OCI-LY7 (cell line): ENCODE measurements at regions not wholly inside any gene's neighbourhood (a gene's known extent, or its start where the extent isn't known, plus 50 kb on each side); places are given as distances from the start of the nearest gene placed in this dataset.

Source experiments
- BruUV-seq: library from RNA; stranded (reverse); fragments of 400-500 nt; replicated peaks from 2 replicates; lab custom pipeline; 2021; lab: Mats Ljungman, UMichigan
- CTCF ChIA-PET: fragments of 300-600 bp; sonication (Branson Sonifier 250); formaldehyde crosslinking; loops from one replicate; lab custom pipeline; 2022; ENCODE audit warnings: antibody characterized with exemption; ENCODE audit not compliant: unreplicated experiment; lab: Charles Lee
- POLR2A ChIA-PET: fragments of 300-600 bp; sonication (Branson Sonifier 250); formaldehyde crosslinking; loops from one replicate; lab custom pipeline; 2022; ENCODE audit warnings: antibody characterized with exemption; lab: Charles Lee
- DNase-seq: peaks from one replicate; pipeline ENCODE4 v3.0.0-alpha.2; 2015; ENCODE audit warnings: low spot score
- H2AFZ ChIP-seq: fragments of 200-600 bp; sonication (generic), shearing (Covaris generic); 2 replicates; pipeline ENCODE4 v1.6.1; 2014; ENCODE audit warnings: mild to moderate bottlenecking, antibody characterized with exemption, low read length, moderate library complexity
- H3K27ac ChIP-seq: fragments of 200-600 bp; sonication (generic); 2 replicates; pipeline ENCODE4 v1.5.1; 2014; ENCODE audit warnings: mixed run types, low read depth, mild to moderate bottlenecking, moderate library complexity, low read length, inconsistent platforms; ENCODE audit not compliant: poor library complexity, severe bottlenecking
- H3K36me3 ChIP-seq: fragments of 200-600 bp; sonication (generic); 2 replicates; pipeline ENCODE4 v1.6.1; 2014; ENCODE audit warnings: mild to moderate bottlenecking, antibody characterized with exemption, low read length, moderate library complexity, mixed read lengths; ENCODE audit not compliant: insufficient read depth
- H3K4me1 ChIP-seq: fragments of 200-600 bp; sonication (generic); 2 replicates; pipeline ENCODE4 v1.5.1; 2014; ENCODE audit warnings: mild to moderate bottlenecking, low read length; ENCODE audit not compliant: insufficient read depth, poor library complexity, severe bottlenecking
- H3K4me2 ChIP-seq: fragments of 200-600 bp; sonication (generic); 2 replicates; pipeline ENCODE4 v1.6.1; 2014; ENCODE audit warnings: mild to moderate bottlenecking, low read length
- H3K4me3 ChIP-seq: fragments of 200-600 bp; sonication (generic); 2 replicates; pipeline ENCODE4 v1.5.1; 2014; ENCODE audit warnings: mild to moderate bottlenecking, low read depth, low read length; ENCODE audit not compliant: poor library complexity, severe bottlenecking
- H3K79me2 ChIP-seq: fragments of 200-600 bp; sonication (generic); 2 replicates; pipeline ENCODE4 v1.6.1; 2016; ENCODE audit warnings: low read depth, mild to moderate bottlenecking, low read length, moderate library complexity, mixed read lengths; ENCODE audit not compliant: insufficient read depth
- H3K9me2 ChIP-seq: fragments of 200-600 bp; sonication (generic); 2 replicates; pipeline ENCODE4 v1.6.1; 2016; ENCODE audit warnings: mild to moderate bottlenecking, low read length, mixed read lengths; ENCODE audit not compliant: insufficient read depth
- H3K9me3 ChIP-seq: fragments of 200-600 bp; sonication (generic); 2 replicates; pipeline ENCODE4 v1.6.1; 2014; ENCODE audit warnings: mild to moderate bottlenecking, mixed run types, low read length, mixed read lengths
- H4K20me1 ChIP-seq: fragments of 200-600 bp; sonication (generic); 2 replicates; pipeline ENCODE4 v1.6.1; 2014; ENCODE audit warnings: mild to moderate bottlenecking, antibody characterized with exemption, low read length, moderate library complexity, mixed read lengths; ENCODE audit not compliant: insufficient read depth
- CTCF ChIP-seq: fragments of 200-600 bp; sonication (generic); conservative IDR thresholded peaks from 2 replicates; pipeline ENCODE4 v1.5.1; 2014; ENCODE audit warnings: mild to moderate bottlenecking, antibody characterized with exemption, low read length, moderate library complexity, mixed read lengths
- EZH2phosphoT487 ChIP-seq: fragments of 200-600 bp; sonication (generic); IDR thresholded peaks from 2 replicates; pipeline ENCODE4 v1.6.1; 2018; ENCODE audit warnings: low read depth, borderline replicate concordance, mild to moderate bottlenecking, mixed run types, antibody characterized with exemption, low read length, moderate library complexity, mixed read lengths
- intact Hi-C: fragments of 100-400 bp; cut with micrococcal nuclease; formaldehyde crosslinking; loops from one replicate; pipeline ENCODE4 v1.10.0; 2022; ENCODE audit not compliant: unreplicated experiment

GRCh38 chr10:128774979-128775378, 648.8 kb upstream of the MKI67 start:
- intact Hi-C loops = no loop called here
- H3K79me2 ChIP-seq = no peaks in the 10 kb centered on the region
- H3K4me1 ChIP-seq = no peaks in the 10 kb centered on the region
- ChIA-PET CTCF (no interaction called here), POLR2A (no interaction called here)
- no TSS peak for BruUV-seq
- no peaks in the 10 kb centered on the region for H3K9me2 ChIP-seq
- H3K4me2 ChIP-seq = no peak overlapping the region
- no peaks in the 10 kb centered on the region for H3K36me3 ChIP-seq
- H4K20me1 ChIP-seq = no peaks in the 10 kb centered on the region
- TF ChIP-seq EZH2phosphoT487 (no peak), CTCF (no peak)
- H2AFZ ChIP-seq = no peak overlapping the region
- no peak overlapping the region for H3K4me3 ChIP-seq
- H3K27ac ChIP-seq = no peak overlapping the region
- no peaks in the 10 kb centered on the region for H3K9me3 ChIP-seq
- DNase-seq = no peak

GRCh38 chr10:128775743-128776142, 649.5 kb upstream of the MKI67 start:
- Histone ChIP-seq H3K4me3 (no peak overlapping the region), H3K36me3 (no peaks in the 10 kb centered on the region), H4K20me1 (no peaks in the 10 kb centered on the region), H2AFZ (no peak overlapping the region), H3K9me3 (no peaks in the 10 kb centered on the region), H3K4me1 (no peaks in the 10 kb centered on the region), H3K27ac (no peak overlapping the region), H3K9me2 (no peaks in the 10 kb centered on the region), H3K4me2 (no peak overlapping the region), H3K79me2 (no peaks in the 10 kb centered on the region)
- intact Hi-C loops = no loop called here
- ChIA-PET POLR2A (no interaction called here), CTCF (no interaction called here)
- TF ChIP-seq CTCF (no peak), EZH2phosphoT487 (no peak)
- no peak for DNase-seq
- no TSS peak for BruUV-seq

GRCh38 chr10:128776673-128777252, 650.5 kb upstream of the MKI67 start:
- Histone ChIP-seq H3K79me2 (no peaks in the 10 kb centered on the region), H3K4me3 (no peak overlapping the region), H3K9me3 (no peaks in the 10 kb centered on the region), H4K20me1 (no peaks in the 10 kb centered on the region), H3K4me2 (no peak overlapping the region), H3K4me1 (no peaks in the 10 kb centered on the region), H3K36me3 (no peaks in the 10 kb centered on the region), H3K27ac (no peak overlapping the region), H2AFZ (no peak overlapping the region), H3K9me2 (no peaks in the 10 kb centered on the region)
- POLR2A ChIA-PET = interaction anchor here (0.7 kb wide), 1 partner anchor 11 kb away, joined by 3 read pairs; no protein-coding TSS in a partner anchor
- CTCF ChIA-PET = no interaction called here
- TF ChIP-seq CTCF = no peak
- no peak for TF ChIP-seq EZH2phosphoT487
- intact Hi-C loops = no loop called here
- no TSS peak for BruUV-seq
- no peak for DNase-seq
